Femur (tissue), 1 donor: ENCODE measurements at regions not wholly inside any gene's neighbourhood (a gene's known extent, or its start where the extent isn't known, plus 50 kb on each side); places are given as distances from the start of the nearest gene placed in this dataset.

Source experiments
- DNase-seq: peaks from one replicate; pipeline ENCODE4 v3.0.0-alpha.2; 2017

GRCh38 chr16:76913046-76913445 lies 277.9 kb upstream of the MON1B start:
- DNase-seq: no peak

- DNase-seq: no peak
These were observed 264.9 kb upstream of the MON1B start for GRCh38 chr16:76926042-76926441.

- DNase-seq: no peak
These were observed 264.4 kb upstream of the MON1B start for GRCh38 chr16:76926595-76926994.

- DNase-seq: no peak
These were observed 259.8 kb upstream of the MON1B start for GRCh38 chr16:76931186-76931585.

GRCh38 chr16:76932541-76933211 lies 258.3 kb upstream of the MON1B start:
- no peak for DNase-seq

- no peak for DNase-seq
These were observed 250.7 kb upstream of the MON1B start for GRCh38 chr16:76940251-76940650.

- DNase-seq: no peak
These were observed 249.9 kb upstream of the MON1B start for GRCh38 chr16:76941113-76941512.

- DNase-seq: no peak
These were observed 248.9 kb upstream of the MON1B start for GRCh38 chr16:76942089-76942488.

- DNase-seq: no peak
These were observed 247.1 kb upstream of the MON1B start for GRCh38 chr16:76943921-76944320.

- no peak for DNase-seq
These were observed 244.1 kb upstream of the MON1B start for GRCh38 chr16:76946879-76947278.

- DNase-seq: peak; percentile 70
These were observed 243.2 kb upstream of the MON1B start for GRCh38 chr16:76947749-76948148.

- no peak for DNase-seq
These were observed 235.4 kb upstream of the MON1B start for GRCh38 chr16:76955629-76956028.

GRCh38 chr16:76956394-76956793 lies 234.6 kb upstream of the MON1B start:
- DNase-seq: no peak

GRCh38 chr16:76956841-76957240 lies 234.1 kb upstream of the MON1B start:
- DNase-seq: no peak

GRCh38 chr16:76959166-76959565 lies 231.8 kb upstream of the MON1B start:
- DNase-seq: no peak

GRCh38 chr16:76963614-76964315 lies 227.2 kb upstream of the MON1B start:
- no peak for DNase-seq

GRCh38 chr16:76964464-76965154 lies 226.4 kb upstream of the MON1B start:
- DNase-seq: no peak

- no peak for DNase-seq
These were observed 220.8 kb upstream of the MON1B start for GRCh38 chr16:76970087-76970744.

GRCh38 chr16:76970745-76971099 lies 220.3 kb upstream of the MON1B start:
- DNase-seq: no peak

- DNase-seq: no peak
These were observed 214.9 kb upstream of the MON1B start for GRCh38 chr16:76976101-76976500.

- DNase-seq: no peak
These were observed 214.2 kb upstream of the MON1B start for GRCh38 chr16:76976756-76977155.

GRCh38 chr16:76984196-76984595 lies 206.8 kb upstream of the MON1B start:
- DNase-seq: no peak

GRCh38 chr16:76985392-76986045 lies 205.5 kb upstream of the MON1B start:
- no peak for DNase-seq
